ENCODE measurements at regions not wholly inside any gene's neighbourhood (a gene's known extent, or its start where the extent isn't known, plus 50 kb on each side); places are given as distances from the start of the nearest gene placed in this dataset.

DNA sequence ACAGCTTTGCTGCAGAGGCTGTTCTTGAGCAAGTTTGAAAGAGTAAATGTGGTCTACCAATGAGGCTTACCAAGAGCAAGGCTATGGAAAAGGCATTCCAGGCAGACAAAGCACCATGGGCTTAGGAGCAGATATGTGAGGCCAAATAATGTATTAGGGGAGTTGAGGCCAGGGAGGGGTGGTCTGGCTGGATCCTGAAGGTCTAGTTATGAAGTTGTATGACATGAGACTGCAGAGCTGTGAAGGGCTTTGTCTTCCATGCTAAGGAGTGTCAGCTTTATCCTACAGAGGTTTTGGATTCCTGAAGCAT lies 51.8 kb upstream of the TSPAN2 start:
- H3K9me3 Mint-ChIP-seq: no peaks in the 10 kb centered on the region
- H3K27ac Mint-ChIP-seq: no peak overlapping the region
- DNase-seq (ENCODE audit: low spot score in 2 of 2, unreplicated experiment in 2 of 2): no peak
- H3K36me3 Mint-ChIP-seq: no peaks in the 10 kb centered on the region
- H3K27me3 Mint-ChIP-seq (ENCODE audit: low read depth): peaks cover 15% of the 10 kb centered on the region
- no peak overlapping the region for H3K4me3 Mint-ChIP-seq
- H3K4me1 Mint-ChIP-seq: peaks cover 7% of the 10 kb centered on the region
- TF ChIP-seq CTCF (IDR thresholded peaks at IDR 0.05; ENCODE audit: unreplicated experiment): no peak

DNA sequence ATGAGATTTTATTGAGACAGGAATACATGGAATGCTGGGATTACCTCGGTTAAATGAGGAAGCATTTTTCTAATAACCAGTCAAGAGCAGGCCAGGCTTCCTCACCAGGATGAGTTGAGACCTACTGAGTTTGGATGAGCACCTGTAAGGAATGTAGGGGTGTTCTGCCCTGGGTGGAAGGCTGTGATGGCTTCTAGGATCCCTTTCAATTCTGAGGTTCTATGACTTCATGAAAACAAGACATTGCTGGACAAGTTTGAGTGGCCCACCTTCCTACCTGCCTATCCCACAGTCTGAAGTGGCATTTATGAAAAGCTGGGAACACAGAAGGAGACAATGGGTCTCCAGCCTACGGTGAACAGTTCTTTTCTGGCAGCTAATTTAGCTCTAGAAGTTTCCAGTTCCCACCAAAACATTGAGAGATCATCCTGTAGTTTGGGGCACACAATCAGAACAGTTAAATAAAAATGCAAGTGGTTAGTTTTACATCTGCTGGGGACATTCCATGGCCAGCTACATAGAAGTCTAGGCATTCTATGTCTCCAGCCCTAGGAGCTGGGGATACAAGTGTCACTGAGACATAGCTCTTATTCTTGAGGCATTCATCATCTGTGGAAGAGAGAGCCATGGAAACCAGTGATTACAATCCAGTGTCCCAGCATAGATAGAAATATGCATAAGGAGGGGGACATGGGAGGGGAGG lies 51.3 kb upstream of the TSPAN2 start:
- Mint-ChIP-seq H3K9me3 (no peaks in the 10 kb centered on the region), H3K36me3 (no peaks in the 10 kb centered on the region), H3K27me3 (ENCODE audit: low read depth) (peaks cover 16% of the 10 kb centered on the region), H3K27ac (no peak overlapping the region), H3K4me3 (no peak overlapping the region), H3K4me1 (peaks cover 7% of the 10 kb centered on the region)
- no peak for TF ChIP-seq CTCF (IDR thresholded peaks at IDR 0.05; ENCODE audit: unreplicated experiment)
- no peak for DNase-seq (ENCODE audit: low spot score in 2 of 2, unreplicated experiment in 2 of 2)

DNA sequence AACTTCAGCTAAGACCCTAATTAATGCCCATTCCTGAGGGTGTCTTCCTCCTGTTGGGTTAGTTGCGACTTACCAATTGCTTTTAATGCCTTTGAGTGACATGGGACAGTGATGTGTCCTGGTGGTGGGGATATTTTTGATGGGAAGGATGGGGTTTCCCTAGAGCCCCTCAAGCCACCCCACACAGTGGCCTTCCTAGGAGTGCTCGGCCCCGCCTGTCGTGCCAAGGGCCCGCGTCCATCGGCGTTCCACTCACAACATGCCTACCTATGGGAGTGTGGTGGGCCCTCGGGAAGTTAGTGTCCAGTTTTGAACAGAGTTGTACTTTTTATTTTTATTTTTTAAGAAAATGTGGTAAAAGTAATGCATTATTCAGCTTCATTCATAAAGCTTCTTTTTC lies 50.1 kb upstream of the TSPAN2 start:
- Mint-ChIP-seq H3K4me3 (no peak overlapping the region), H3K36me3 (no peaks in the 10 kb centered on the region), H3K27me3 (ENCODE audit: low read depth) (peaks cover 16% of the 10 kb centered on the region), H3K4me1 (peaks cover 7% of the 10 kb centered on the region), H3K27ac (no peak overlapping the region), H3K9me3 (no peaks in the 10 kb centered on the region)
- DNase-seq (ENCODE audit: low spot score in 2 of 2, unreplicated experiment in 2 of 2): no peak
- no peak for TF ChIP-seq CTCF (IDR thresholded peaks at IDR 0.05; ENCODE audit: unreplicated experiment)
